Activated T-cell treated with anti-CD3 and anti-CD28 coated beads, Interleukin-2, amount 50 U/mL, for 72 hours (primary cell): ENCODE measurements at regions not wholly inside any gene's neighbourhood (a gene's known extent, or its start where the extent isn't known, plus 50 kb on each side); places are given as distances from the start of the nearest gene placed in this dataset.

ENCODE experiments used
- ATAC-seq, 2 donors: fragments of 150-1000 bp; cut with Tn5 transposase; replicated peaks in 1 of 2; 2 replicates each; pipeline ENCODE4 v1.10.0; 2021; ENCODE audit warnings: moderate library complexity in 2 of 2, mild to moderate bottlenecking in 1 of 2
- DNase-seq, 2 donors: peaks; one replicate each; pipeline ENCODE4 v3.0.0; 2021 to 2022; ENCODE audit warnings: mixed read lengths in 1 of 2
- H3K27ac Mint-ChIP-seq: one replicate; pipeline ENCODE4 v1.8.0; 2022; ENCODE audit warnings: mild to moderate bottlenecking, moderate library complexity, mixed read lengths
- H3K27me3 Mint-ChIP-seq: one replicate; pipeline ENCODE4 v1.8.0; 2022; ENCODE audit warnings: low read depth, mixed read lengths
- H3K36me3 Mint-ChIP-seq, 2 donors: one replicate each; pipeline ENCODE4 v1.8.0; 2022; ENCODE audit warnings: mixed read lengths in 2 of 2, mild to moderate bottlenecking in 1 of 2; ENCODE audit not compliant: insufficient read depth in 2 of 2
- H3K4me1 Mint-ChIP-seq: one replicate; pipeline ENCODE4 v1.8.0; 2022; ENCODE audit warnings: low read depth, mixed read lengths
- H3K4me3 Mint-ChIP-seq, 2 donors: one replicate each; pipeline ENCODE4 v1.8.0; 2022; ENCODE audit warnings: mild to moderate bottlenecking in 2 of 2, mixed read lengths in 2 of 2, moderate library complexity in 2 of 2
- H3K9me3 Mint-ChIP-seq, 2 donors: one replicate each; pipeline ENCODE4 v1.8.0; 2022; ENCODE audit warnings: mixed read lengths in 2 of 2

DNA sequence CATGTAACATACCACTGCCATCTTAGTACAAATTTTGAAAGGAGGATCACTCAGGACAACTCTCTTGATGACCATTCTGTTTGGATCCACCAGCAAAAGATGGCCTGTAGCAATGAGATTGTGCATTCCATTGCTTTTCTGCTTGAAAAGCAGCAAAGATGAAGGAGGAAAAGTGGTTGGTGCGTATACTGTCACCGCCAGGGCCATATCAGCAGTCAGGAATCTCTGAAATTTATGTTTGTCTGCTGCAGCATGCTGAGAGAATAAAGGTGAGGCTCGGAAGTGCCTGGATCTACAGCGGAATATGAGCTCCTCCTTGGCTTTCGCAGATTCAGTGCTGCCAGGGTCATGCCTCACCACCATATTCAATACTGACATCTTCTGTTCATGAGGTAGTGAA, 144.4 kb downstream of the GPBP1 start:
- Mint-ChIP-seq H3K27me3 (no peaks in the 10 kb centered on the region), H3K9me3 (peaks cover 0 to 2% of the 10 kb centered on the region in 2 donors), H3K4me3 (no peak overlapping the region), H3K4me1 (no peaks in the 10 kb centered on the region), H3K36me3 (no peaks in the 10 kb centered on the region), H3K27ac (no peak overlapping the region)
- ATAC-seq (no peak), DNase-seq (no peak)

GRCh38 chr5:57317341-57317740, 143.5 kb downstream of the GPBP1 start:
- DNase-seq (no peak), ATAC-seq (no peak)
- Mint-ChIP-seq H3K27me3 (no peaks in the 10 kb centered on the region), H3K27ac (no peak overlapping the region), H3K4me3 (no peak overlapping the region), H3K4me1 (no peaks in the 10 kb centered on the region), H3K36me3 (no peaks in the 10 kb centered on the region), H3K9me3 (peaks cover 0 to 1% of the 10 kb centered on the region in 2 donors)

GRCh38 chr5:57316798-57317327, 143.0 kb downstream of the GPBP1 start:
- Mint-ChIP-seq H3K27ac (no peak overlapping the region), H3K36me3 (no peaks in the 10 kb centered on the region), H3K4me1 (no peaks in the 10 kb centered on the region), H3K9me3 (no peaks in the 10 kb centered on the region), H3K27me3 (no peaks in the 10 kb centered on the region), H3K4me3 (no peak overlapping the region)
- no peak for DNase-seq
- ATAC-seq, result peak; percentile 58 to 85

- no peak for ATAC-seq
- Mint-ChIP-seq H3K4me3 (no peak overlapping the region), H3K27me3 (no peaks in the 10 kb centered on the region), H3K4me1 (no peaks in the 10 kb centered on the region), H3K36me3 (no peaks in the 10 kb centered on the region), H3K27ac (no peak overlapping the region), H3K9me3 (no peaks in the 10 kb centered on the region)
- DNase-seq, result no peak
Measured at GRCh38 chr5:57315941-57316340, 142.1 kb downstream of the GPBP1 start.
